ENCODE measurements at regions not wholly inside any gene's neighbourhood (a gene's known extent, or its start where the extent isn't known, plus 50 kb on each side); places are given as distances from the start of the nearest gene placed in this dataset.

DNA sequence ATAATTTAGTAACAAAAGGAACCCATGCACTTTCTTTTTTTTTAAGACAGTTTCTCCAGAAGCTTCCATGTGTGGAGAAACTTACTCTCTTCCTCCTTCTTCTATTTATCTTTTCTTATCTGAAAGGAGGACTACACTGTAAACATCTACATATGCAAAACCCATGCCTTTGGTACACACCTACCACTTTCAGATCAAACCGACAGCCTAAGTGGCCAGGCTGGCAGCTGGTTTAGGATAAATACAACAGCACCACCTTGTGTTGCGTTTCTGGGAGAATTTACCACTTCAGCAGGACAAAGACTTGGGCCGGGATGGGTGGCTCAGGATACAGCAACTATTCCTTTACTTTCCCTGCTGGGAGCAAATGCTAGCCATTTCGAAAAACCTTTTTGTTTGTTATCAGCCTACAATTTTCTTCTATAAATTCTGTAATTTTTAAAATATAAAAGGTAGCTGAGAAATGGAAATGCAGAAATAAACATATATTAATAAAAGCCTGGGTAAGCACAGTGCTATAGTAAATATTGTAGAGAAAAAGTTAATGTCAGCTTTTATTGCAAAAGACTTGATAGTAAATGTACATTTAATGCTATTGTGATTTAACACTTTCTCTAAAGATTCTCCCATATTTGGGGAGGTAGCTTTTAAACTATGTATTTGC lies 94.0 kb upstream of the RFC3 start:
- Mint-ChIP-seq H3K9me3 (ENCODE audit: low read depth) (no peaks in the 10 kb centered on the region), H3K27ac (no peak overlapping the region), H3K4me3 (no peak overlapping the region), H3K36me3 (no peaks in the 10 kb centered on the region), H3K27me3 (no peaks in the 10 kb centered on the region), H3K4me1 (ENCODE audit: low read depth) (peaks cover 18% of the 10 kb centered on the region)

DNA sequence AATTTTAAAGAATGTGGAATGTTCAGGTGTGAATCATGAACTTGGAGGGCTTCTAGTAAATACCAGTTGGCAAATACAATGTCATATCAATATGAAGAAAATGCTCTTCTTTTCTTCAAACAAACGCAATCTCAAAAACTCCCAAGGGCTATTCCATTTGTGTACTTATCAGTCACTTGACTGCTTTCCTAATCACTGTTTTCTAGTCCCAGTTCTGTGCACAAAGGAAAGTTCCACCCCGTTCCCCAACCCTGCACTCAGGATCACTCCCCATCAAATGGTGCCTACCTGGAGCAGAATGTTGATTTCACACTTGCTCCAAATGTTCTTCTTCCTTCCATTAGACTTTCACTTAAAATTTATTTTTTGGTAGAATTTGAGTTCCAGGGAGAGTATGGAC lies 92.6 kb upstream of the RFC3 start:
- Mint-ChIP-seq H3K4me1 (ENCODE audit: low read depth) (peaks cover 18% of the 10 kb centered on the region), H3K9me3 (ENCODE audit: low read depth) (no peaks in the 10 kb centered on the region), H3K36me3 (no peaks in the 10 kb centered on the region), H3K27ac (no peak overlapping the region), H3K27me3 (no peaks in the 10 kb centered on the region), H3K4me3 (no peak overlapping the region)

DNA sequence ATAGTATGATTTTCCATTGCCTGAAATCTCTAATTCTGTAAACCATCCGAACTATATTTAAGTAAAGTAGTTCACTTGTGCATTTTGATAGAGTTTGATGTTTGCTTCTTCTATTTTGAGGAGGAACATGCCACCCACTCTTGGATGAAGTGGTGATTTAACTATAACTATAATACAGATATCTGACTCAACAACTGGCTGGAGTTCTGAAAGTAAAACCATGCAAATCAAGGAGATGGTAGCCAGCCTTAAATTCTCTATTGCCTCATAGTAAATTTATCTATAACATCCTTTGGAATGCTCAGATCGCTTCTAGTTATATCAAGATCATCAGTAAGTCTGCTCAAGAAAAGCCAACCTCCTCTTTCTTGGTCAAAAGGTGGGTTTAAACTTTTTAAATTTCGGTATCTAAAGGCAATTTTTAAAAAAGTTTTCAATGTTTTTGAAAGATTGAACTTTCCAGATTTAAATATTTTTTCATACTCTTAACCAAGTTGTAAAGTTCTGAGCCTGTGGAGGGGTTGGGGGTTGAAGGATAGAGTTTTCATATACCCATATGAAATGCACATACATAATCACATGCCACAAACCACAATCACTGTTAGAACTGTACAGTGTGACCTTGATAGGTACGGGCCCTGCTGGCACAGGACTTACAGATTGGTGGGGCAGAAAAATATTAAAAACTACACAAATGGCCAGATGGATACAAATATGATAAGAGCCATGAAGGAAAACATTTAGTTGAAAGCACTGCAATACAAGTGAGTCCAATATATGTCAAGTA lies 90.5 kb upstream of the RFC3 start:
- Mint-ChIP-seq H3K27me3 (no peaks in the 10 kb centered on the region), H3K9me3 (ENCODE audit: low read depth) (no peaks in the 10 kb centered on the region), H3K36me3 (no peaks in the 10 kb centered on the region), H3K4me3 (no peak overlapping the region), H3K4me1 (ENCODE audit: low read depth) (peaks cover 11% of the 10 kb centered on the region), H3K27ac (no peak overlapping the region)

DNA sequence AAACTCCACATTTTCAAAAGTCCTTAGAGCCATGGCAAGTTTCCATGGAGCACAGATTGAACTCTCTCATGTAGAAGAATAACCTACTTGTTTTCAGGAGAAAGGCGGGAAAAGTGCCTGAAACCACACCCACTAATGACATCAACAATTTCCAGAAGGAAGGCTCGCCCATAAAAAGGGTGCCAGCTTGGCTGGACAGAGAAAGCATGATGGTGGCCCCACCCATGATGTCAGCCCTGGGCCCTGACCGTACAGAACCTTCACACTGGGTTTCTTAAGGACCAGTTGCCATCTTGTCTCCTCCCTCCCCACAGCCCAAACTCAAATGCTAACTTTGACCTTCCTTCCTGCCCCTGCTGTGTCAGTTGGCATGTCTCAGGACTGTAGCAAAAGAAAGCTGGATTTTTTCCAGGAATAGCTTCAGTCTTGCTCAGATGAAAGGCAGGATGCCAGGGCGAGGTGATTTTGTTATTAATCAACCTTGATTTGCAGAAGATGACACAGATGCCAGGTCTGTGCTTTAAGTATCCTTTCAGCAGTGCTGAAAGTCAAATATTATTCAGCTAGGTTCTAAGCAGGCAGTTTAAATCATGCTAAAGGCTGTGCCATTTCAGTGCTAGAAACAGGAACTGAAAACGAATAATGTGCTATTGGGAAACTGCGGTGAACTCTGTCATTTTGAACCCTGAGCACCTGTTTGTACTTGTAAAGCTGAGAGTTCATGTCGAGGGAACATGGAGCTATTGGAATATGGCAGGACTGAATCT lies 89.5 kb upstream of the RFC3 start:
- H3K36me3 Mint-ChIP-seq = no peaks in the 10 kb centered on the region
- no peak overlapping the region for H3K27ac Mint-ChIP-seq
- no peaks in the 10 kb centered on the region for H3K9me3 Mint-ChIP-seq (ENCODE audit: low read depth)
- H3K4me3 Mint-ChIP-seq = no peak overlapping the region
- no peaks in the 10 kb centered on the region for H3K27me3 Mint-ChIP-seq
- peaks cover 4% of the 10 kb centered on the region for H3K4me1 Mint-ChIP-seq (ENCODE audit: low read depth)

DNA sequence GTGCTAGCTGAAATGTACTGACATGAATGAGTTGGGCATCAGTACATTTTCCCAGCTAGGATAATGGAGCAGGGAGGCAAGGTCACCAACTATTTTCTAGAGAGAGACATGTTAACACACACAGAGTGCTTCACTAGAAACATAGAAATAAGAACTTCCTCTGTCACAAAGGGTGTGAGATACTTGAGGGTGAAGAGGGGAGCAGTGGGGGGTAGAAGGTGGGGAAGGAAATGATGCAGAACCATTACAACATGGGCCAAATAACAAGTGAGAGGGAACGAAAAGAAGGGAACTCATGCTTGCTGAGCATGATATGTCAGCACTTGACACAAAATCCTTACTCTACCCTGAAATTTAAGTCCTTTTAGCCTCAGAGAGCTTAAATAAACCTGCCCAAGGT lies 87.8 kb upstream of the RFC3 start:
- H3K4me3 Mint-ChIP-seq = no peak overlapping the region

DNA sequence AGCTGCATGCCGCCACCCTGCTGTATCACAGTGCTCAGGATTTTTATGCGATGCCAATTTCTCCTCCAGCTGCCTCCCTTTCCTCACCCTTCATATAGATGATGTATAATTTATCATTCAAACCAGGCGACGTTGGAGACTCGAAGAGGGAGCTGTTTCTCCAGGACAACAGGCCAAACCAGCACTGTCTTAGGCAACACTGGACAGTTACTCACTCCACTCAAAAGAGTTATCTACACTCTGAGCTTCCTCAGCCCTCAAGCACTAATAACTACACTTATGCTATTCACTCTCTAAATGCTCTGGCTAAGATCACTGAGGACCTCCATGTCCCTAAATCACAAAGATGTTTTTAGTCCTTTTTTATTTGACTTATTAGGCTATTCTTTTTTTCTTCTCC lies 87.3 kb upstream of the RFC3 start:
- no peaks in the 10 kb centered on the region for H3K36me3 Mint-ChIP-seq
- H3K27me3 Mint-ChIP-seq = no peaks in the 10 kb centered on the region
- no peaks in the 10 kb centered on the region for H3K4me1 Mint-ChIP-seq (ENCODE audit: low read depth)
- no peak overlapping the region for H3K27ac Mint-ChIP-seq
- no peaks in the 10 kb centered on the region for H3K9me3 Mint-ChIP-seq (ENCODE audit: low read depth)
- H3K4me3 Mint-ChIP-seq = no peak overlapping the region

More for the DNA sequence above, 87.8 kb upstream of the RFC3 start:
- Mint-ChIP-seq H3K36me3 (no peaks in the 10 kb centered on the region), H3K4me1 (ENCODE audit: low read depth) (no peaks in the 10 kb centered on the region), H3K27ac (no peak overlapping the region), H3K27me3 (no peaks in the 10 kb centered on the region), H3K9me3 (ENCODE audit: low read depth) (no peaks in the 10 kb centered on the region)

DNA sequence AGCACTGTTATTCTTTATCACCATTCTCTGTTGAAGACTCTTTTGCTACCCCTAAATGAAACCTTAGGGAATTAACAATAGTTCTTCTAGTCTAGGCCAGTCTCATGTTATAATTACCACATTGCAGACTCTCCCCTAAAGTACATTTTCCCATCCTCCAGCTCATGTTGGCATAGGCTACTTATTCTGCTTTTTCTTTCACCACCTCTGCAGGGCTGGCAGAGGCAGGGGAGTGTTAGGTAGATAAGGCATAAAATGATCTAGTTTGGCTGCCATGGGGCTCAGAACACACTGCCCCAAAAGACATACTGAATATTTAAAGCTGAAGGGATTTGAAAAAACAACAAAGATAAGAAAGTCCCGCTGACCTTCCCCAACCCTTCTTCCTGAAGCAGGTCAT lies 82.7 kb upstream of the RFC3 start:
- H3K36me3 Mint-ChIP-seq = no peaks in the 10 kb centered on the region
- H3K27me3 Mint-ChIP-seq = peaks cover 3% of the 10 kb centered on the region
- no peak overlapping the region for H3K27ac Mint-ChIP-seq
- H3K4me3 Mint-ChIP-seq = no peak overlapping the region
- no peaks in the 10 kb centered on the region for H3K4me1 Mint-ChIP-seq (ENCODE audit: low read depth)
- H3K9me3 Mint-ChIP-seq (ENCODE audit: low read depth) = no peaks in the 10 kb centered on the region

DNA sequence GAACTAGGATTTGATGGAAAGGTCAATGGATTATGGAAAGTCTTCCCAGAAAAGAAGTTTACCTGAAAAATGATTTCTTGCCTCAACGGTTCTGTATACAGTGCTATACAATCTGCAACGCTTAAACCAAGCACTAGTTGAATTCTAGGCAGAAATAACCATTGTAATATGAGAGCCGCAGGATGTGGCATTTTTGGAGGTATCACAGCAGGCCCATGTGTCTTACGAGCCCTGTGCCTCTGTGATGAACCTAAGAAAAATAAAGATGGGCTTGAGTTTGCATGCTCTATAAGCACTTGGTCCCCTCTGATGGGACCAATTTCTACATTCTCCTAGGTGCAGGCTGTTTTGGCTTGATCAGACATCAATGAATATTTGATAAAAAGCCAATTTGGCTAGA lies 78.7 kb upstream of the RFC3 start:
- Mint-ChIP-seq H3K9me3 (ENCODE audit: low read depth) (no peaks in the 10 kb centered on the region), H3K4me3 (no peak overlapping the region), H3K4me1 (ENCODE audit: low read depth) (peaks cover 12% of the 10 kb centered on the region), H3K27ac (no peak overlapping the region), H3K36me3 (no peaks in the 10 kb centered on the region), H3K27me3 (peaks cover 3% of the 10 kb centered on the region)

DNA sequence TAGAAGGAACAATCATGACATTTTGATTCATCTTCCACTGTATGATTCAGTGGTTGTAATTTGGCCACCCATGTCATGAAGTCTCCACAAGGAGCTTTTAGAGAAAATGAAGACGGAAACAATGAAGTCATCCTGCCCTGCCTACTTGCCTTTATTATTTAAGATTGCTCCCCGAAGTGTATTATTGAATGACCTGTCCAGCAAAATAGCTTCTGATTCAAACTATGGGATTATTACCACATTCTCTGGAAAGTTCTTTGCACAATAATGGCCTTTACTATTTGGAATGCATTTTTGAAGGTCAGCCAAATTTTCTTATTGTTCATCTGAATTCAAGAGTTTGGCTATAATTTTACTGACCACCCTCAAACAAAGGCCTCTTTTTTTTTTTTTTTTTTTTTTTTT lies 77.8 kb upstream of the RFC3 start:
- Mint-ChIP-seq H3K36me3 (no peaks in the 10 kb centered on the region), H3K9me3 (ENCODE audit: low read depth) (no peaks in the 10 kb centered on the region), H3K27me3 (peaks cover 3% of the 10 kb centered on the region), H3K4me3 (no peak overlapping the region), H3K27ac (no peak overlapping the region), H3K4me1 (ENCODE audit: low read depth) (peaks cover 19% of the 10 kb centered on the region)

DNA sequence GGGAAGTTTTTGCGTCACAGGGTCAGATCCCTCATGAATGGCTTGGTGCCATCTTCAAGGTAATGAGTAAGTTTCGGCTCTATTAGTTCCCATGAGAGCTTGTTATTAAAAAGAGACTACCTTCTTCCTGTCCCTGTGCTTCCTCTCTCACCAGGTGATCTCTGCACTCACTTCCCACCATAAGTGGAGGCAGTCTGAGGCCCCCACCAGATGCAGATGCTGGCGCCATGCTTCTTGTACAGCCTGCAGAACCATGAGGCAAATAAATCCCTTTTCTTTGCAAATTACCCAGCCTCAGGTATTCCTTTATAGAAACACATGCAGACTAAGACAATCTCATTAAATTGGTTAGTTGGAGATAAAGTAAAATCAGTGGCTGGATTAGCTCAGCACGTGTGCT lies 75.6 kb upstream of the RFC3 start:
- Mint-ChIP-seq H3K36me3 (no peaks in the 10 kb centered on the region), H3K27ac (no peak overlapping the region), H3K9me3 (ENCODE audit: low read depth) (no peaks in the 10 kb centered on the region), H3K4me1 (ENCODE audit: low read depth) (peaks cover 19% of the 10 kb centered on the region), H3K4me3 (no peak overlapping the region), H3K27me3 (peaks cover 3% of the 10 kb centered on the region)

DNA sequence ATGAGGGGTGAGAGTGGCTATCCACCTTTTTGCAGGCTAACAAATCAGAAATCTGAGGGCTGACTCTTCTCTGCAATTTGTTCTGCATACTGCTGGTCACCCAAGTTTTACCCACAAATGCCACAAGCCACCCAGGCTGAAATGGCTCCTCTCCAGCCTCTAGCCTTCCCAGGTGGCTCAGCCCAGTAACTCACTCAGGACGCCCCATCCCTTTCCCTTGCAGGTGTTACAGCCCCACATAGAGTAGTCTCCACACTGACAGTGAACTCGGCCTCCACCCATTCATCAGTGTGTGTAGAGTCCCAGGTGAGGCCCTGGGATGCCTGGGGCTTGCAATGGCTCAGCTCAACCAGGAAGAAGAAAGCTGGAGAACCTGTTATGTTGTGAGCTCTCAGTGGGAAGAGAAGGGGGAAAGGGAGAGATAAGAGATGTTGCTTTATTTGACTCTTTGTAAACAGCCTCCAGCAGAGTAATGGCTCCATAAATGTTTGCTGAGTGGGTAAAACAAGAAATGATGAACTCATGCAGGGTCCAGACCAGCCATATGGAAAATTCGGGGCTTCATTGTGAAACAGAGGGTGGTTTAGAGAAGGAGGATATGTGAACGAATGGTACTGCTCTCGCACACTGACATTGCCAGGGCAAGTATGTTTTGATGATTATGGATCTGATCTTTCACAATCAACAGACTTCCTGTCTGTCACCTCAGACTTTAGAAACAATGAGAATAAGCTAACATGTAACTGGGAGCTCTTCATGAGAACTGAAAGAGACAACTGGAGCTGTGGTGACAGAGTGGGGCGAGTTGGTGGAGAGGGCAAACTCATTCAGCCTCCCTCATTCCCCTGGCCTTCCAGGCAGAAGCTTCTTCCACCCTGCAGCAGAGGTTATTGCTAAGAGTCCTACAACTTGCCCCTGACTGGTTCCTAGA lies 74.2 kb upstream of the RFC3 start:
- Mint-ChIP-seq H3K9me3 (ENCODE audit: low read depth) (no peaks in the 10 kb centered on the region), H3K36me3 (no peaks in the 10 kb centered on the region), H3K27ac (peak overlapping the region; percentile 29), H3K4me1 (ENCODE audit: low read depth) (peaks cover 19% of the 10 kb centered on the region), H3K4me3 (no peak overlapping the region), H3K27me3 (no peaks in the 10 kb centered on the region)

DNA sequence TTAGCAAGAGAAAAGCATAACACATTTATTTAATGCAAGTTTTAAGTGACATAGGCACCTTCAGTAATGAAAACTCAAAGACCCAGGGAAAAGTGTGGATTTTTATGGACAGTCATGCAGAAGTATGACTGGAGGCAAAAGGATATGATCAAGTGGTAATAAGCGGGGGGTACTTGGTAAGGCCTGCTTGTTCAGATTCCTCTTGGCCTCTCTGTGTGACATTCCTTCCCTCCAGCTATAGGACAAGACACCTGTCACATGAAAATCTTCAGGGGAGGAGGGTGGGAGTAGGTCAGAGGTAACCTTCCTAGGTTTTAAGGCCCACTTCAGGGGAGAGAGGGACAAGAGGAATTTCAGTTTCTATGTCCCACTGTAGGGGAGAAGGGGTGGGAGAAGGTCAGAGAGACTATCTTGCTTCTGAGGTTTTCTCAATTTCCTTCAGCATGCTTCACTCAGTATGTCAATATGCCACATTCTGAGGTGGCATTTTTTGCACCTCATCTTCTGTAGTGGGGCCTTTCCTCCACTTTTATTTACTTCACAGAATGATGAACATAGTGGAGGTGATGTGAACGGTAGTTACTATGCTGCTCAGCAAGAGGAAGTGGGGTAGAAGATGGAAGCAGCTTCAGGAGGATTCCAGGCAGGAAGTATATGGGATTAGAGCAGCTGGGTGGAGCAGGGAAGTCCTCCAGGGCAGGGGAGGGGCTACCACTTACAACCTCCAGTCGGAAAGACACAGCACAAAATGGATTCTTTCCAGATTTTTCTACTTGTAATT lies 73.2 kb upstream of the RFC3 start:
- no peaks in the 10 kb centered on the region for H3K9me3 Mint-ChIP-seq (ENCODE audit: low read depth)
- no peak overlapping the region for H3K4me3 Mint-ChIP-seq
- H3K27me3 Mint-ChIP-seq = no peaks in the 10 kb centered on the region
- no peaks in the 10 kb centered on the region for H3K36me3 Mint-ChIP-seq
- peaks cover 19% of the 10 kb centered on the region for H3K4me1 Mint-ChIP-seq (ENCODE audit: low read depth)
- peak overlapping the region; percentile 47 for H3K27ac Mint-ChIP-seq

DNA sequence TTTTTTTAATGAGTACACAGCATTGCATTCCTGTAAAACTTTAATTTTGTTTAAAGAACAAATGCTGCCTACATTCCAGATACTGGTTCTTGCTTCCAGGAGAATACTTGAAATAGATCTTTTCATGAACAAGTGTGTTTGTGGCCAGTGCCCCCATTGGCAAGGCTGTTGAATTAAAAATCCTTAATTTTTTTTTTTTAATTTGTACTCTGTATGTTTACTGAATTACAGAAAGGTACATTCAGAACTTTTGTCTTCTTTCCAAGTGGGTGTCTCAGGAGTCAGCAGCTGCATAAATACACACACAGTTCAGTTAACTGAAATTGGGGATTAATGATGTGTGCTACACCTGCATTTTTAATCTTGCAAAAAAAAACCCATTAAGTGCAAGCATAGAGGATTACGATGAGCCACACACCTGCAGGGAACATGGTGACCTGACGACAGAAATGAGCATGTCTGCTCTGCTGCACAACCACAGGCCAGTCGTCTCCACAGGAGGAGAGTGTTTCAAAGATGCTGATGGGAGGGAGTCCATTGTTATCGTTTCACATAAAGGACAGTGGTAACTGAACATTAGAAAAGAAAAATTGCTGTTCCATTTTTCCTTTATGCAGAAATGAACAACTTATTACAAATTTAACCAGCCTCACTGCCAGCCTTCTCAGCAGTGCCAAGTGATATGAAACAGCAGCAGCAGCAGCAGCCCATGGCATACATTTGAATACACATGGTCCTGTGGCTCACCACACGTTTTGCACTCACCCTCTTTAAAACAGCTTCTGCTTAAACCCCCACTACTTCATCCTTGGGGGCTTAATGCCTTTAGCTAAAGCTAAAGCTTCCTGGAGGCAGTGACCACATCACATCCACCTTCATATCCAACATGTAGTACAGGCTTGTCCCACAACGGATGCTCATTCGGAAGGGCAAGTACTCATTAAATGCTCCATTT lies 72.3 kb upstream of the RFC3 start:
- H3K4me3 Mint-ChIP-seq = no peak overlapping the region
- H3K27ac Mint-ChIP-seq = no peak overlapping the region
- peaks cover 19% of the 10 kb centered on the region for H3K4me1 Mint-ChIP-seq (ENCODE audit: low read depth)
- H3K27me3 Mint-ChIP-seq = no peaks in the 10 kb centered on the region
- no peaks in the 10 kb centered on the region for H3K36me3 Mint-ChIP-seq
- H3K9me3 Mint-ChIP-seq (ENCODE audit: low read depth) = no peaks in the 10 kb centered on the region
